WTC11 (cell line): ENCODE measurements at regions not wholly inside any gene's neighbourhood (a gene's known extent, or its start where the extent isn't known, plus 50 kb on each side); places are given as distances from the start of the nearest gene placed in this dataset.

Source experiments
- ATAC-seq: fragments of 200-7000 bp; cut with Tn5 transposase; 2 replicates; pipeline ENCODE4 v1.10.0; 2021; ENCODE audit warnings: mild to moderate bottlenecking, moderate library complexity
- CTCF ChIA-PET: fragments of 300-600 bp; sonication (Branson Sonifier 250); formaldehyde crosslinking; loops from one replicate; lab custom pipeline; 2021; ENCODE audit warnings: antibody characterized with exemption; lab: Charles Lee
- POLR2A ChIA-PET: fragments of 350-600 bp; sonication (Branson Sonifier 250); formaldehyde crosslinking; loops from one replicate; lab custom pipeline; 2021; ENCODE audit warnings: antibody characterized with exemption; lab: Charles Lee
- DNase-seq: peaks from one replicate; pipeline ENCODE4 v3.0.0; 2021; ENCODE audit warnings: low spot score
- H3K27ac Mint-ChIP-seq: 2 replicates; pipeline ENCODE4 v1.8.0; 2021; ENCODE audit warnings: mixed read lengths
- H3K27me3 Mint-ChIP-seq: 2 replicates; pipeline ENCODE4 v1.8.0; 2021; ENCODE audit warnings: low read depth, mild to moderate bottlenecking, moderate library complexity, mixed read lengths
- H3K36me3 Mint-ChIP-seq: 2 replicates; pipeline ENCODE4 v1.8.0; 2021; ENCODE audit warnings: mixed read lengths
- H3K4me1 Mint-ChIP-seq: 2 replicates; pipeline ENCODE4 v1.8.0; 2022; ENCODE audit warnings: mixed read lengths
- H3K4me3 Mint-ChIP-seq: 2 replicates; pipeline ENCODE4 v1.8.0; 2021; ENCODE audit warnings: mild to moderate bottlenecking, moderate library complexity, mixed read lengths
- H3K9me3 Mint-ChIP-seq: 2 replicates; pipeline ENCODE4 v1.8.0; 2021; ENCODE audit warnings: mixed read lengths
- CBFB ChIP-seq: sonication (generic); formaldehyde crosslinking; IDR thresholded peaks from 2 replicates; pipeline ENCODE4 v1.8.1; 2022; ENCODE audit warnings: mild to moderate bottlenecking, low read depth, missing genetic modification reagents
- CREM ChIP-seq: sonication (generic); formaldehyde crosslinking; IDR thresholded peaks from 2 replicates; pipeline ENCODE4 v1.8.1; 2022; ENCODE audit warnings: mild to moderate bottlenecking, missing genetic modification reagents, moderate library complexity
- FOXP4 ChIP-seq: sonication (generic); formaldehyde crosslinking; IDR thresholded peaks from 2 replicates; pipeline ENCODE4 v1.8.0; 2022; ENCODE audit warnings: mild to moderate bottlenecking, missing genetic modification reagents
- NFATC4 ChIP-seq: fragments of 250-450 bp; sonication (Bioruptor Pico); IDR thresholded peaks from 2 replicates; pipeline ENCODE4 v1.9.0; 2021; ENCODE audit warnings: mild to moderate bottlenecking
- SMAD3 ChIP-seq: sonication (generic); formaldehyde crosslinking; IDR thresholded peaks from 2 replicates; pipeline ENCODE4 v1.8.0; 2022; ENCODE audit warnings: missing genetic modification reagents, mild to moderate bottlenecking, borderline replicate concordance
- STAT6 ChIP-seq: sonication (generic); formaldehyde crosslinking; conservative IDR thresholded peaks from 2 replicates; pipeline ENCODE4 v1.8.1; 2023; ENCODE audit warnings: mild to moderate bottlenecking, low read depth, missing genetic modification reagents, moderate library complexity
- ZNF263 ChIP-seq: sonication (generic); formaldehyde crosslinking; IDR thresholded peaks from 2 replicates; pipeline ENCODE4 v1.8.1; 2022; ENCODE audit warnings: low read depth, mild to moderate bottlenecking, moderate library complexity, missing genetic modification reagents
- ZNF317 ChIP-seq: sonication (generic); formaldehyde crosslinking; IDR thresholded peaks from 2 replicates; pipeline ENCODE4 v1.8.1; 2023; ENCODE audit warnings: low read depth, mild to moderate bottlenecking, moderate library complexity, missing genetic modification reagents, borderline replicate concordance
- TF ChIP-seq, protein P1 (sequence below): sonication (generic); formaldehyde crosslinking; IDR thresholded peaks from 2 replicates; pipeline ENCODE4 v1.8.1; 2023; ENCODE audit warnings: mild to moderate bottlenecking, missing genetic modification reagents, borderline replicate concordance
- TF ChIP-seq, protein P2 (sequence below): sonication (generic); formaldehyde crosslinking; IDR thresholded peaks from 2 replicates; pipeline ENCODE4 v1.8.1; 2023; ENCODE audit warnings: mild to moderate bottlenecking, missing genetic modification reagents
- TF ChIP-seq, protein P3 (sequence below): sonication (generic); formaldehyde crosslinking; IDR thresholded peaks from 2 replicates; pipeline ENCODE4 v1.8.1; 2022; ENCODE audit warnings: mild to moderate bottlenecking, moderate library complexity, missing genetic modification reagents
- TF ChIP-seq, protein P4 (sequence below): sonication (generic); formaldehyde crosslinking; IDR thresholded peaks from 2 replicates; pipeline ENCODE4 v1.8.0; 2022; ENCODE audit warnings: mild to moderate bottlenecking, missing genetic modification reagents

DNA sequence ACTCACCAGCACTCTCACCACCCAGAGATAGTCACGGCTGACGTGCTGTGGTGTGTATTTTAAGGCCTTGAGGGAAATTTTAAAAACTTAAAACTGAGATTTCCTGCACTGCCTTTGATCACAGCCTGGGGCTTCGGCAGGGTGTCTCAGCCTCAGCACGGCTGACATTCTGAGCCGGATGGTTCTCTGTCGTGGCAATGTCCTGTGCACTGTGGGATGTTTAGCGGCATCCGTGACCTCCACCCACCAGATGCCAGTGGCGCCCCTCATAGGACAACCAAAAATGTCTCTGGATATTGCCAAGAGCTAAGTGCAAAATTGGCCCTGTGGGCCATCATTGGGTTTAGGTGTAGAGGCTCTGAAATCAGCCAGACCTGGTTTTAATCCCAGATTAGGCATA is 142.2 kb upstream of the KCNG1 start:
- CTCF ChIA-PET = interaction anchor here (0.7 to 2.7 kb wide), 6 partner anchors 9 to 178 kb away, joined by 3 to 11 read pairs (median 4); no protein-coding TSS in a partner anchor
- no peaks in the 10 kb centered on the region for H3K36me3 Mint-ChIP-seq
- no peak for DNase-seq
- POLR2A ChIA-PET = interaction anchor here (0.6 kb wide), 1 partner anchor 208 kb away, joined by 3 read pairs; no protein-coding TSS in a partner anchor
- H3K9me3 Mint-ChIP-seq = peaks cover 10% of the 10 kb centered on the region
- TF ChIP-seq, protein P1, sequence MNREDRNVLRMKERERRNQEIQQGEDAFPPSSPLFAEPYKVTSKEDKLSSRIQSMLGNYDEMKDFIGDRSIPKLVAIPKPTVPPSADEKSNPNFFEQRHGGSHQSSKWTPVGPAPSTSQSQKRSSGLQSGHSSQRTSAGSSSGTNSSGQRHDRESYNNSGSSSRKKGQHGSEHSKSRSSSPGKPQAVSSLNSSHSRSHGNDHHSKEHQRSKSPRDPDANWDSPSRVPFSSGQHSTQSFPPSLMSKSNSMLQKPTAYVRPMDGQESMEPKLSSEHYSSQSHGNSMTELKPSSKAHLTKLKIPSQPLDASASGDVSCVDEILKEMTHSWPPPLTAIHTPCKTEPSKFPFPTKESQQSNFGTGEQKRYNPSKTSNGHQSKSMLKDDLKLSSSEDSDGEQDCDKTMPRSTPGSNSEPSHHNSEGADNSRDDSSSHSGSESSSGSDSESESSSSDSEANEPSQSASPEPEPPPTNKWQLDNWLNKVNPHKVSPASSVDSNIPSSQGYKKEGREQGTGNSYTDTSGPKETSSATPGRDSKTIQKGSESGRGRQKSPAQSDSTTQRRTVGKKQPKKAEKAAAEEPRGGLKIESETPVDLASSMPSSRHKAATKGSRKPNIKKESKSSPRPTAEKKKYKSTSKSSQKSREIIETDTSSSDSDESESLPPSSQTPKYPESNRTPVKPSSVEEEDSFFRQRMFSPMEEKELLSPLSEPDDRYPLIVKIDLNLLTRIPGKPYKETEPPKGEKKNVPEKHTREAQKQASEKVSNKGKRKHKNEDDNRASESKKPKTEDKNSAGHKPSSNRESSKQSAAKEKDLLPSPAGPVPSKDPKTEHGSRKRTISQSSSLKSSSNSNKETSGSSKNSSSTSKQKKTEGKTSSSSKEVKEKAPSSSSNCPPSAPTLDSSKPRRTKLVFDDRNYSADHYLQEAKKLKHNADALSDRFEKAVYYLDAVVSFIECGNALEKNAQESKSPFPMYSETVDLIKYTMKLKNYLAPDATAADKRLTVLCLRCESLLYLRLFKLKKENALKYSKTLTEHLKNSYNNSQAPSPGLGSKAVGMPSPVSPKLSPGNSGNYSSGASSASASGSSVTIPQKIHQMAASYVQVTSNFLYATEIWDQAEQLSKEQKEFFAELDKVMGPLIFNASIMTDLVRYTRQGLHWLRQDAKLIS (CRISPR knock-in tag) = no peak
- TF ChIP-seq STAT6 (CRISPR knock-in tag) (no peak), ZNF263 (no peak), ZNF317 (CRISPR knock-in tag) (no peak), CREM (CRISPR knock-in tag) (no peak), SMAD3 (no peak)
- TF ChIP-seq, protein P2, sequence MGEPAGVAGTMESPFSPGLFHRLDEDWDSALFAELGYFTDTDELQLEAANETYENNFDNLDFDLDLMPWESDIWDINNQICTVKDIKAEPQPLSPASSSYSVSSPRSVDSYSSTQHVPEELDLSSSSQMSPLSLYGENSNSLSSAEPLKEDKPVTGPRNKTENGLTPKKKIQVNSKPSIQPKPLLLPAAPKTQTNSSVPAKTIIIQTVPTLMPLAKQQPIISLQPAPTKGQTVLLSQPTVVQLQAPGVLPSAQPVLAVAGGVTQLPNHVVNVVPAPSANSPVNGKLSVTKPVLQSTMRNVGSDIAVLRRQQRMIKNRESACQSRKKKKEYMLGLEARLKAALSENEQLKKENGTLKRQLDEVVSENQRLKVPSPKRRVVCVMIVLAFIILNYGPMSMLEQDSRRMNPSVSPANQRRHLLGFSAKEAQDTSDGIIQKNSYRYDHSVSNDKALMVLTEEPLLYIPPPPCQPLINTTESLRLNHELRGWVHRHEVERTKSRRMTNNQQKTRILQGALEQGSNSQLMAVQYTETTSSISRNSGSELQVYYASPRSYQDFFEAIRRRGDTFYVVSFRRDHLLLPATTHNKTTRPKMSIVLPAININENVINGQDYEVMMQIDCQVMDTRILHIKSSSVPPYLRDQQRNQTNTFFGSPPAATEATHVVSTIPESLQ (CRISPR knock-in tag) = no peak
- TF ChIP-seq, protein P3, sequence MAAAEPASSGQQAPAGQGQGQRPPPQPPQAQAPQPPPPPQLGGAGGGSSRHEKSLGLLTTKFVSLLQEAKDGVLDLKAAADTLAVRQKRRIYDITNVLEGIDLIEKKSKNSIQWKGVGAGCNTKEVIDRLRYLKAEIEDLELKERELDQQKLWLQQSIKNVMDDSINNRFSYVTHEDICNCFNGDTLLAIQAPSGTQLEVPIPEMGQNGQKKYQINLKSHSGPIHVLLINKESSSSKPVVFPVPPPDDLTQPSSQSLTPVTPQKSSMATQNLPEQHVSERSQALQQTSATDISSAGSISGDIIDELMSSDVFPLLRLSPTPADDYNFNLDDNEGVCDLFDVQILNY = no peak
- ATAC-seq = no peak
- no peak overlapping the region for H3K27ac Mint-ChIP-seq
- no peak overlapping the region for H3K4me3 Mint-ChIP-seq
- peaks cover 30% of the 10 kb centered on the region for H3K27me3 Mint-ChIP-seq
- peaks cover 9% of the 10 kb centered on the region for H3K4me1 Mint-ChIP-seq

GRCh38 chr20:51164731-51165130 is 141.8 kb upstream of the KCNG1 start:
- CTCF ChIA-PET = interaction anchor here (0.6 to 2.7 kb wide), 11 partner anchors 8 to 371 kb away, joined by 3 to 11 read pairs (median 4); no protein-coding TSS in a partner anchor
- peaks cover 5% of the 10 kb centered on the region for H3K4me1 Mint-ChIP-seq
- no peaks in the 10 kb centered on the region for H3K36me3 Mint-ChIP-seq
- peaks cover 10% of the 10 kb centered on the region for H3K9me3 Mint-ChIP-seq
- H3K27me3 Mint-ChIP-seq = peaks cover 31% of the 10 kb centered on the region
- TF ChIP-seq FOXP4 (CRISPR knock-in tag) (no peak), ZNF263 (no peak), CBFB (CRISPR knock-in tag) (no peak), NFATC4 (no peak)
- TF ChIP-seq, protein P4, sequence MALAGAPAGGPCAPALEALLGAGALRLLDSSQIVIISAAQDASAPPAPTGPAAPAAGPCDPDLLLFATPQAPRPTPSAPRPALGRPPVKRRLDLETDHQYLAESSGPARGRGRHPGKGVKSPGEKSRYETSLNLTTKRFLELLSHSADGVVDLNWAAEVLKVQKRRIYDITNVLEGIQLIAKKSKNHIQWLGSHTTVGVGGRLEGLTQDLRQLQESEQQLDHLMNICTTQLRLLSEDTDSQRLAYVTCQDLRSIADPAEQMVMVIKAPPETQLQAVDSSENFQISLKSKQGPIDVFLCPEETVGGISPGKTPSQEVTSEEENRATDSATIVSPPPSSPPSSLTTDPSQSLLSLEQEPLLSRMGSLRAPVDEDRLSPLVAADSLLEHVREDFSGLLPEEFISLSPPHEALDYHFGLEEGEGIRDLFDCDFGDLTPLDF = no peak
- TF ChIP-seq, all 79 proteins: peak for 0
- POLR2A ChIA-PET = interaction anchor here (0.6 kb wide), 1 partner anchor 208 kb away, joined by 3 read pairs; no protein-coding TSS in a partner anchor
- DNase-seq (no peak), ATAC-seq (no peak)
- no peak overlapping the region for H3K4me3 Mint-ChIP-seq
- H3K27ac Mint-ChIP-seq = no peak overlapping the region
